ENCODE measurements at regions not wholly inside any gene's neighbourhood (a gene's known extent, or its start where the extent isn't known, plus 50 kb on each side); places are given as distances from the start of the nearest gene placed in this dataset.

DNA sequence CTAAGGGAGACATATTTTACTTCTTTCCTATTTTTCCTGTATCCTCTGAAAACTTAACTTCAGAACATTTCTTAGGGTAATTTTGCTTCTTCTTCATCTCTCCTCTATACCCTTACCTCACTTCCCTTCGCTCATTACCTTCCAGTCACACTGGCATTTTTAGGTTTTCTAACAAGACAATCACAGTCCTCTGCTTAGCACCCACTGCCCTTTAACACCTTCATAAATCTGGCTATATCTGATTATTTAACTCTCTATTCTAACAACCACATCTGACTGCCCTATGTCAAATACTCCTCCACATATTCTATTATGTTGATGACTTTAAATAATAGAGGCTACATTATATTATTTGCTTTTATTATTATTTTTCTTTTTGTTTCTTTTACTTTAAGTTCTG lies 1058.0 kb upstream of the CNTN5 start:
- H3K4me1 ChIP-seq = no peaks in the 10 kb centered on the region
- no peak for DNase-seq
- ATAC-seq = no peak

DNA sequence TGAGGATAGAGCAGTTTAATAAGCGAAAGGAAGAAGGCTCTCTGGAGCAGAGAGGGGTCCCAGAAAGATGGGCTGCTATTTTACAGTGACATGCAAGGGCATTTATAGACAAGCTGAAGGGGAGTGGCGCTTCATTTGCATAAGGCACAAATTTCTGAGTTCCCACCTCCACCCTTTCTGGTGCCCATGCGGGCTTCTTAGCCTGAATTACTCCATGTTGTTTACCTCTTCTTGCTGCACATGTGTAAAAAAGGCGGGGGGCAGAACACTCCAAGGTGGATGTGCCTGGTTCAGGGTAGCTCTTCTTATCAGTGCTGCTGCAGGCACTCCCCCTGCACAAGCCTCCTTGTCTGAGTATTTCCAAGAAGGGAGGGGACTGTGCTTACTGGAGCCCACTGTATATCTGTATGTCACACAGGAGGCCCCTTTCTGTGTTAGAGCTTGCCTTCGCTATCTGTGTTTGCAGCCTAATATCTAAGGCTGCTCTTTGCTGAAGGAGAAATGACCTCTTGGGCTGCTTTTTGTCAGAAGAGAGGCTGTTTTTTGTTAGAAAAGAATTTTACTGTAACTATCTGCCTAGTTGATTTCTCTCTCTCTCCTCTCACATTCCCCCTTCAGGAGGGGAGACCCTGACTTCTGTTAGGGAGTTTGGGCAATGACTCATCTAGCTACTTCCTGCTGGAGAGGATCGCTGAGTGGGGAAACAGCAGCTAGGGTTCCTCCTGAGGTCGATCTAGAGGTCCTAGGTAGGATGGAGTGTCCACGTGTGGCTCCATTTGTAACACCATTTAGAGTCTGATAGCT lies 1057.0 kb upstream of the CNTN5 start:
- intact Hi-C loops (cut with DNase I) = no loop called here
- no peak for DNase-seq

More for the DNA sequence above, 1058.0 kb upstream of the CNTN5 start:
- Histone ChIP-seq H3K27me3 (no peaks in the 10 kb centered on the region), H3K9me3 (no peaks in the 10 kb centered on the region), H3K27ac (no peak overlapping the region), H3K36me3 (no peaks in the 10 kb centered on the region), H3K4me3 (no peak overlapping the region)
- intact Hi-C loops (cut with DNase I) = no loop called here
- TF ChIP-seq, protein P1, sequence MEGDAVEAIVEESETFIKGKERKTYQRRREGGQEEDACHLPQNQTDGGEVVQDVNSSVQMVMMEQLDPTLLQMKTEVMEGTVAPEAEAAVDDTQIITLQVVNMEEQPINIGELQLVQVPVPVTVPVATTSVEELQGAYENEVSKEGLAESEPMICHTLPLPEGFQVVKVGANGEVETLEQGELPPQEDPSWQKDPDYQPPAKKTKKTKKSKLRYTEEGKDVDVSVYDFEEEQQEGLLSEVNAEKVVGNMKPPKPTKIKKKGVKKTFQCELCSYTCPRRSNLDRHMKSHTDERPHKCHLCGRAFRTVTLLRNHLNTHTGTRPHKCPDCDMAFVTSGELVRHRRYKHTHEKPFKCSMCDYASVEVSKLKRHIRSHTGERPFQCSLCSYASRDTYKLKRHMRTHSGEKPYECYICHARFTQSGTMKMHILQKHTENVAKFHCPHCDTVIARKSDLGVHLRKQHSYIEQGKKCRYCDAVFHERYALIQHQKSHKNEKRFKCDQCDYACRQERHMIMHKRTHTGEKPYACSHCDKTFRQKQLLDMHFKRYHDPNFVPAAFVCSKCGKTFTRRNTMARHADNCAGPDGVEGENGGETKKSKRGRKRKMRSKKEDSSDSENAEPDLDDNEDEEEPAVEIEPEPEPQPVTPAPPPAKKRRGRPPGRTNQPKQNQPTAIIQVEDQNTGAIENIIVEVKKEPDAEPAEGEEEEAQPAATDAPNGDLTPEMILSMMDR (IDR thresholded peaks at IDR 0.05) = no peak

DNA sequence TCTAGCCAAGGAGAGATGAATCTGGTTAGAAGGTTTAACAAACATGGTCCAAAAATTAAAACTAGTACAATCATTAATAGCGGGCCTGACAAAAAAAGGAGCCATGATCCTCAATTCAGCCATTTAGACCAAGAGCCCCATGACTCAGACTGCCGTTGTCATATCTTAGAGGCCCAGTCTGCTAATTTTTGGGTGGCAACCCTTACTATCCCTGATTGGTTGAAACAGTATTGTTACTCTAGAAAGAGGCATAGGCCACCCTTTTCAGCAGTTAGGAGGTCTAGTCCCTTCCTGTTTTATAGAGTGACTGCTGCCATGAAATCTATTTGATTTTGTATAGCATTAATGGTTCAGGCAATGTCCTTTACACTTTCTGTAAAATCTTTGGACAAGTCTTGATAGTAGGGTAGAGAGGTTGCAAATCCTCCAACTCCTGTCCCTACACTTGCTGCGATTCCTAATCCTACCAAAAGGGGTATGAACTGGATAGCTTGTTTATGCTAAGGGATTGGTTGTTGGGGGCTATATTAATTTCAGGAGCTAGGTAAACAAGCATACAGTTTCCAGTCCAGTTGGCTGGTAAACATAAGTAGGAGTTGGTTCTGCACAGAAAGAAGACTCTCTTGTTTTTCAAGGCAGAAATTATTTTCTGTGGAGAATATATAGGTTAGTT lies 1056.3 kb upstream of the CNTN5 start:
- ATAC-seq = no peak
- Histone ChIP-seq H3K4me1 (no peaks in the 10 kb centered on the region), H3K27ac (no peak overlapping the region), H3K4me3 (no peak overlapping the region), H3K27me3 (no peaks in the 10 kb centered on the region), H3K9me3 (no peaks in the 10 kb centered on the region), H3K36me3 (no peaks in the 10 kb centered on the region)
- TF ChIP-seq, protein P1 (IDR thresholded peaks at IDR 0.05) = no peak
- intact Hi-C loops (cut with DNase I) = no loop called here
- DNase-seq = no peak

More for the DNA sequence above, 1057.0 kb upstream of the CNTN5 start:
- Histone ChIP-seq H3K27ac (no peak overlapping the region), H3K4me1 (no peaks in the 10 kb centered on the region), H3K36me3 (no peaks in the 10 kb centered on the region), H3K9me3 (no peaks in the 10 kb centered on the region), H3K27me3 (no peaks in the 10 kb centered on the region), H3K4me3 (no peak overlapping the region)
- no peak for ATAC-seq
- TF ChIP-seq, protein P1 (IDR thresholded peaks at IDR 0.05) = no peak

DNA sequence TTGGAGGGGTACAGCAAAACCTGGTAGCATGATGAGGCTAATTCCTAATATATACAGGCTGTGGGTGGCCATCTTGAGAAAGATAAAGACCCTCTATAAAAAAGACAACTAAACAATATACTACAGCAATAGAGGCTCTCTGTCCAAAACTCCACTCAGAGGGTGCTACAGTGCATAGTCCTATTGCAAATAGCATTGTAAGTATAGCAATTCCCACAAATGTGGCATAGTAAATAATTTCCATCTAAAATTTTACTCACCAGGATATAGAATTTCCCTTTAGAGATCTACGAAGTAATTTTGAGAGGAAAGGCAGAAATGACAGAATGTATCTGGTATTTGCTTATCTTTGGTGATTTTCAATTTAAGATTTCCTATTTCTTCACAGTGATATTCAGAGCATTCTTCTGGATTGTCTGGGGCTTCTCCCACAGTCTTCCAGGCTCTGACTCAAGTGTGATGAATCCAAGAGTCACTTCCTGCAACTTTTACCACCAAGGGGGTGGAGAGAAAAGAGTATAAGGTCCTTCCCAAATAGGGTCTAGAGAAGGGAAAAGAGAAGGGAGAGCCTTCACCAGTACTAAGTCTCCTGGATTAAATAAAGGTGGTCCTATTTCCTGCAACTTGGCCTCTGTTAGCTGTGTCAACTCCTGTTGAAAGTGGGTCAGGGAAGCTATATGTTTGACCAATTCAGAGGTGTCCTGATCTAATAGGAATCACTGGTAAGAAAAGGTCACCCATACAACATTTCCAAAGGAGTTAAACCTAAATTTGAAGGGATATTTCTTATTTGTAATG lies 1054.7 kb upstream of the CNTN5 start:
- Histone ChIP-seq H3K9me3 (no peaks in the 10 kb centered on the region), H3K4me3 (no peak overlapping the region), H3K27ac (no peak overlapping the region), H3K4me1 (no peaks in the 10 kb centered on the region), H3K27me3 (no peaks in the 10 kb centered on the region), H3K36me3 (no peaks in the 10 kb centered on the region)
- DNase-seq (no peak), ATAC-seq (no peak)
- TF ChIP-seq, protein P1 (IDR thresholded peaks at IDR 0.05) = no peak
- intact Hi-C loops (cut with DNase I) = no loop called here

DNA sequence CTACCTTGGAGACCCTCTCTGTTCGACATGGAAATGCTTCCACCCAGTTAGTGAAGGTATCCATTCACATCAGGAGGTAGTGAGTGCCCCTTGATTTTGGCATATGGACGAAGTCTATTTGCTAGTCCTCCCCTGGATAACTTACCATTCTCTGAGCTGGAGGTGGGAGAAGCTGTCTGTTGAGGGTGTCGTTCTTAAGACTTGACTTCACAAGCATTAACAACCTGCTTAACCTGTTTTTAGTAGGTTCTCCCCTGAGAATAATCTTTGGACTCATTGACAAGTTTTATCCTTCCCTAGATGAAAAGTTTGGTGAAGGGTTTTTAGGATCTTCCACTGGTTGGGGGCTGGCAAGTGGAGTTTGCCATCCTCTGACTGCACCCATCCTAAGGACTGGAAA lies 1053.8 kb upstream of the CNTN5 start:
- H3K4me1 ChIP-seq = no peaks in the 10 kb centered on the region
- DNase-seq (no peak), ATAC-seq (no peak)
- H3K4me3 ChIP-seq = no peak overlapping the region
- H3K9me3 ChIP-seq = no peaks in the 10 kb centered on the region
- intact Hi-C loops (cut with DNase I) = no loop called here
- no peak overlapping the region for H3K27ac ChIP-seq
- TF ChIP-seq, protein P1 (IDR thresholded peaks at IDR 0.05) = no peak
- no peaks in the 10 kb centered on the region for H3K36me3 ChIP-seq
- H3K27me3 ChIP-seq = no peaks in the 10 kb centered on the region

Measured in upper lobe of right lung (tissue), 1 donor.